HCT116 (cell line): ENCODE measurements at regions not wholly inside any gene's neighbourhood (a gene's known extent, or its start where the extent isn't known, plus 50 kb on each side); places are given as distances from the start of the nearest gene placed in this dataset.

Experiments used
- CEBPB ChIP-seq: IDR thresholded peaks from 2 replicates; pipeline ENCODE4 v1.6.1; 2012; ENCODE audit warnings: low read depth
- EZH2phosphoT487 ChIP-seq: fragments of 200-600 bp; IDR thresholded peaks from 2 replicates; pipeline ENCODE4 v1.6.1; 2018; ENCODE audit warnings: antibody characterized with exemption, borderline replicate concordance
- YY1 ChIP-seq: IDR thresholded peaks from 2 replicates; pipeline ENCODE4 v1.6.1; 2011; ENCODE audit warnings: low read length, low read depth, moderate library complexity, mild to moderate bottlenecking; ENCODE audit not compliant: insufficient replicate concordance; ENCODE audit errors: extremely low read depth

GRCh38 chrX:112571388-112571787 is 108.3 kb downstream of the LHFPL1 start:
- TF ChIP-seq CEBPB (no peak), YY1 (no peak), EZH2phosphoT487 (no peak)
